Natural killer cell (primary cell): ENCODE measurements at regions not wholly inside any gene's neighbourhood (a gene's known extent, or its start where the extent isn't known, plus 50 kb on each side); places are given as distances from the start of the nearest gene placed in this dataset.

Experiments used
- ATAC-seq, 3 donors: fragments of 150-1000 bp in 2 of 3; fragments of 200-7000 bp in 1 of 3; cut with Tn5 transposase; 1 replicate in 1 of 3; 2 replicates in 2 of 3; pipeline ENCODE4 v1.10.0; 2021; ENCODE audit warnings: mild to moderate bottlenecking in 2 of 3, moderate library complexity in 2 of 3
- DNase-seq, 2 donors: peaks; one replicate each; pipeline versions ENCODE4 v3.0.0 to v3.0.0-alpha.2; 2013 to 2021; ENCODE audit warnings: mixed read lengths in 1 of 2
- H3K27ac ChIP-seq: one replicate; pipeline ENCODE4 v1.5.1; 2013; ENCODE audit warnings: mild to moderate bottlenecking, low read length
- H3K27me3 ChIP-seq: one replicate; pipeline ENCODE4 v1.6.1; 2013; ENCODE audit warnings: low read length; ENCODE audit not compliant: control insufficient read depth, insufficient read depth
- H3K36me3 ChIP-seq: one replicate; pipeline ENCODE4 v1.6.1; 2013; ENCODE audit warnings: low read length; ENCODE audit not compliant: control insufficient read depth, insufficient read depth
- H3K4me1 ChIP-seq: one replicate; pipeline ENCODE4 v1.6.1; 2013; ENCODE audit warnings: low read length; ENCODE audit not compliant: control insufficient read depth, insufficient read depth
- H3K4me3 ChIP-seq: one replicate; pipeline ENCODE4 v1.5.1; 2013; ENCODE audit warnings: low read length
- H3K9me3 ChIP-seq: one replicate; pipeline ENCODE4 v1.6.1; 2013; ENCODE audit warnings: low read length; ENCODE audit not compliant: control insufficient read depth, insufficient read depth
- H3K27ac Mint-ChIP-seq, 2 donors: one replicate each; pipeline ENCODE4 v1.8.0; 2022; ENCODE audit warnings: mild to moderate bottlenecking in 2 of 2, mixed read lengths in 2 of 2, moderate library complexity in 1 of 2
- H3K27me3 Mint-ChIP-seq, 2 donors: one replicate each; pipeline ENCODE4 v1.8.0; 2022; ENCODE audit warnings: low read depth in 2 of 2, mixed read lengths in 2 of 2
- H3K36me3 Mint-ChIP-seq: one replicate; pipeline ENCODE4 v1.8.0; 2022; ENCODE audit warnings: mixed read lengths
- H3K4me1 Mint-ChIP-seq, 2 donors: one replicate each; pipeline ENCODE4 v1.8.0; 2022; ENCODE audit warnings: mixed read lengths in 2 of 2
- H3K4me3 Mint-ChIP-seq: one replicate; pipeline ENCODE4 v1.8.0; 2022; ENCODE audit warnings: mild to moderate bottlenecking, moderate library complexity, mixed read lengths
- H3K9me3 Mint-ChIP-seq, 2 donors: one replicate each; pipeline ENCODE4 v1.8.0; 2022; ENCODE audit warnings: mixed read lengths in 2 of 2
- CTCF ChIP-seq: fragments of 200-600 bp; IDR thresholded peaks from one replicate; pipeline ENCODE4 v1.8.0; 2022; ENCODE audit warnings: antibody characterized with exemption
- WGBS: methylation state at CpG from one replicate; pipeline ENCODE4 v1.1.7; 2013; ENCODE audit warnings: missing lambda C conversion rate; ENCODE audit not compliant: insufficient coverage; 5-methylcytosine and 5-hydroxymethylcytosine counted together
- intact Hi-C: fragments of 100-400 bp; cut with micrococcal nuclease; formaldehyde crosslinking; loops from one replicate; pipeline ENCODE4 v1.14.2; 2022

GRCh38 chr2:4502230-4502843, 799.0 kb downstream of the DCDC2C start:
- Histone ChIP-seq H3K36me3 (no peaks in the 10 kb centered on the region), H3K27ac (no peak overlapping the region), H3K9me3 (peaks cover 10% of the 10 kb centered on the region), H3K4me3 (no peak overlapping the region), H3K27me3 (no peaks in the 10 kb centered on the region), H3K4me1 (no peaks in the 10 kb centered on the region)
- Mint-ChIP-seq H3K36me3 (no peaks in the 10 kb centered on the region), H3K4me3 (no peak overlapping the region), H3K9me3 (peaks cover 5 to 9% of the 10 kb centered on the region in 2 donors), H3K27me3 (no peaks in the 10 kb centered on the region), H3K4me1 (no peaks in the 10 kb centered on the region), H3K27ac (no peak overlapping the region)
- no peak for DNase-seq
- no peak for ATAC-seq
- TF ChIP-seq CTCF = no peak
- 92% methylated on average over 3 of the region's 3 CpGs for WGBS
- intact Hi-C loops = no loop called here

- Histone ChIP-seq H3K4me3 (no peak overlapping the region), H3K27me3 (no peaks in the 10 kb centered on the region), H3K9me3 (peaks cover 5% of the 10 kb centered on the region), H3K4me1 (no peaks in the 10 kb centered on the region), H3K36me3 (no peaks in the 10 kb centered on the region), H3K27ac (no peak overlapping the region)
- Mint-ChIP-seq H3K9me3 (peaks cover 15 to 19% of the 10 kb centered on the region in 2 donors), H3K4me3 (no peak overlapping the region), H3K27ac (no peak overlapping the region), H3K4me1 (no peaks in the 10 kb centered on the region), H3K27me3 (no peaks in the 10 kb centered on the region), H3K36me3 (no peaks in the 10 kb centered on the region)
- ATAC-seq = no peak
- DNase-seq = no peak
- 68% methylated on average over 4 of the region's 4 CpGs for WGBS
- no peak for TF ChIP-seq CTCF
- intact Hi-C loops = no loop called here
Measured at GRCh38 chr2:4507661-4508060, 804.3 kb downstream of the DCDC2C start.

GRCh38 chr2:4515871-4516761, 812.7 kb downstream of the DCDC2C start:
- TF ChIP-seq CTCF = no peak
- ATAC-seq = no peak
- H3K27me3 ChIP-seq = no peaks in the 10 kb centered on the region
- H3K27ac ChIP-seq = no peak overlapping the region
- Mint-ChIP-seq H3K4me3 (no peak overlapping the region), H3K27ac (no peak overlapping the region), H3K4me1 (no peaks in the 10 kb centered on the region), H3K27me3 (no peaks in the 10 kb centered on the region), H3K9me3 (peaks cover 15 to 21% of the 10 kb centered on the region in 2 donors), H3K36me3 (no peaks in the 10 kb centered on the region)
- WGBS = 80% methylated on average over 8 of the region's 11 CpGs
- no peak overlapping the region for H3K4me3 ChIP-seq
- no peaks in the 10 kb centered on the region for H3K36me3 ChIP-seq
- intact Hi-C loops = no loop called here
- no peaks in the 10 kb centered on the region for H3K4me1 ChIP-seq
- DNase-seq = no peak
- H3K9me3 ChIP-seq = peaks cover 6% of the 10 kb centered on the region
